ENCODE measurements at regions not wholly inside any gene's neighbourhood (a gene's known extent, or its start where the extent isn't known, plus 50 kb on each side); places are given as distances from the start of the nearest gene placed in this dataset.
"Not testable (repeated sequence)": the region's sequence is repeated elsewhere in the genome, so short reads cannot be mapped to it uniquely, and the experiment has no call there.

DNA sequence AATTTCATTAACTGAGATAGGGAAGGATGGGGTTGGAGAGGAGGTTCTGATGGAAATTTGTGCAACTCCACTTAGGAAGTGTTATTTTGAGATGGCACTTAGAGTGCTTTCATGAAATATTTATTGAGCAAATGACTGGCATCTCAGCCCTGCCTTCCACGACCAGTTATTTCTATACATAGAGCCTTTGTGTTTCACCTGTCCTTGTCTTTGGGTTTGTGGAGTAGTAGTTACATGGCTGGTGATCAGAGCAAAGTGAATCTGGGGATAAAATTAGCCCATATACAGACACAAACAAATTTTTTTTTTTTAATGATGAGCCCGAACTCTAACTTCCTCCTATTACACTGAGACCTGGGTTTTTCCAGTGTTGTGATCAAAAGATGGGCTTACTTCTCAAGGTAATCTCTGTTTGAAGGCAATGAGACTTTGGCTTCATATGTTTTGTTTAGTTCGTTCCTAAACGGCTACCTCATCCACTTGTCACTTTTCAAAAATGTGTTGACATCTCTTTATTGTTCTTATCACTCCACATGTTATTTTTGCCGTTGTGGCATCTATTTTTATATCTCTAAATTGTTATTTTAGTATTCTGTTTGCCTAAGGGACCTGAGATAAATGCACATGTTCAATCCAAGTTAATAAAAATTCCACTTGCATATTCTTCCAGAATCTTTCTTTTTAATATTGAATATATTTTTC is 120.2 kb upstream of the FOLH1 start:
- DNase-seq; H3K36me3 ChIP-seq (ENCODE audit: control insufficient read depth in 2 of 3, insufficient read depth in 3 of 3, low read length in 3 of 3); H3K4me3 ChIP-seq (ENCODE audit: low read length); CTCF ChIA-PET; H3K27me3 Mint-ChIP-seq; H3K27ac ChIP-seq (ENCODE audit: low read depth, low read length); H3K4me1 ChIP-seq (ENCODE audit: control insufficient read depth in 2 of 2, insufficient read depth in 2 of 2, low read length in 2 of 2); H3K9me3 ChIP-seq (ENCODE audit: control insufficient read depth in 2 of 3, low read length in 3 of 3); POLR2A ChIA-PET; H3K27ac Mint-ChIP-seq; H3K4me3 Mint-ChIP-seq; H3K36me3 Mint-ChIP-seq; H3K27me3 ChIP-seq (ENCODE audit: control insufficient read depth in 2 of 2, insufficient read depth in 2 of 2, low read length in 2 of 2); ATAC-seq; intact Hi-C loops (cut with micrococcal nuclease); H3K4me1 Mint-ChIP-seq: not testable (repeated sequence)
- peaks cover 0 to 22% (median 0%) of the 10 kb centered on the region in 11 donors for H3K9me3 Mint-ChIP-seq

DNA sequence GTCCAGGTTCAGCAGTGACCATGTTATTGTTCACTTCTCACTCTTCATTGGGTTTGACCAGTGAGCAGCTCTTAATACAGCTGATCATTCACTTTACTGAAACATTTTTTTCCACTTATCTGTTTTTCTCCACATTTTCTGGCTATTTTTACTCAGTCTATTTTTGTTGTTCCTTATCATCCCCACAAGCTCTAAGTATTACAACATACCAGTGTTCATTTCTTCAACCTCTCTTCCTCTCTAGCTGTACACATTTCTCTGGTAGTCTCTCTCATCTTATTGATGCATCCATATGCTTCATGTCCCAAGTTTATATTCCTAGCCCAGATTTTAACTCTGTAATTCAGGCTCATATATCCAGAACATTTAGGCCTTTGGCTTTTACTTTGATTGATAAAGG is 119.4 kb upstream of the FOLH1 start:
- POLR2A ChIA-PET; H3K4me3 ChIP-seq (ENCODE audit: low read length); H3K27me3 Mint-ChIP-seq; H3K9me3 ChIP-seq (ENCODE audit: control insufficient read depth in 2 of 3, low read length in 3 of 3); H3K4me1 ChIP-seq (ENCODE audit: control insufficient read depth in 2 of 2, insufficient read depth in 2 of 2, low read length in 2 of 2); H3K27me3 ChIP-seq (ENCODE audit: control insufficient read depth in 2 of 2, insufficient read depth in 2 of 2, low read length in 2 of 2); H3K27ac Mint-ChIP-seq; H3K36me3 ChIP-seq (ENCODE audit: control insufficient read depth in 2 of 3, insufficient read depth in 3 of 3, low read length in 3 of 3); H3K36me3 Mint-ChIP-seq; ATAC-seq; H3K4me3 Mint-ChIP-seq; intact Hi-C loops (cut with micrococcal nuclease); H3K4me1 Mint-ChIP-seq; DNase-seq; H3K27ac ChIP-seq (ENCODE audit: low read depth, low read length); CTCF ChIA-PET: not testable (repeated sequence)
- peaks cover 0 to 22% (median 0%) of the 10 kb centered on the region in 11 donors for H3K9me3 Mint-ChIP-seq

DNA sequence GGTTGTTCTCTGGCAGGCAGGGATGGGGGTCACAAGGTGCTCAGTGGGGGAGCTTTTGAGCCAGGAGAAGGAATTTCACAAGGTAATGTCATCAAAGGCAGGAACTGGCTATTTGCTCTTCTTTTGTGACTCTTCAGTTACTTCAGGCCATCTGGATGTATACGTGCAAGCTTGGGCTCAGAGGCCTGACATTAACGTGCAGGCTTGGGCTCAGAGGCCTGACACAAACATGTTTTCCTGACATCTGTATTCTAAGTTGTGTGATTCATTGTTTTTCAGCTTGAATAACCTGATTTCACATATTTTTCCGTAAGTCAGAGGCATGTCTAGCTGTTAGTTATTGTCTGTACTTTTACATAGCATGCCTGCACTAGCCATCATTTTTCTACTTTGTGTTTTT is 118.2 kb upstream of the FOLH1 start:
- POLR2A ChIA-PET; H3K27me3 Mint-ChIP-seq; H3K27me3 ChIP-seq (ENCODE audit: control insufficient read depth in 2 of 2, insufficient read depth in 2 of 2, low read length in 2 of 2); H3K9me3 ChIP-seq (ENCODE audit: control insufficient read depth in 2 of 3, low read length in 3 of 3); DNase-seq; CTCF ChIA-PET; H3K4me1 Mint-ChIP-seq; H3K27ac Mint-ChIP-seq; intact Hi-C loops (cut with micrococcal nuclease); H3K36me3 ChIP-seq (ENCODE audit: control insufficient read depth in 2 of 3, insufficient read depth in 3 of 3, low read length in 3 of 3); H3K4me3 Mint-ChIP-seq; ATAC-seq; H3K4me1 ChIP-seq (ENCODE audit: control insufficient read depth in 2 of 2, insufficient read depth in 2 of 2, low read length in 2 of 2); H3K27ac ChIP-seq (ENCODE audit: low read depth, low read length); H3K36me3 Mint-ChIP-seq; H3K4me3 ChIP-seq (ENCODE audit: low read length): not testable (repeated sequence)
- peaks cover 0 to 22% (median 0%) of the 10 kb centered on the region in 11 donors for H3K9me3 Mint-ChIP-seq

DNA sequence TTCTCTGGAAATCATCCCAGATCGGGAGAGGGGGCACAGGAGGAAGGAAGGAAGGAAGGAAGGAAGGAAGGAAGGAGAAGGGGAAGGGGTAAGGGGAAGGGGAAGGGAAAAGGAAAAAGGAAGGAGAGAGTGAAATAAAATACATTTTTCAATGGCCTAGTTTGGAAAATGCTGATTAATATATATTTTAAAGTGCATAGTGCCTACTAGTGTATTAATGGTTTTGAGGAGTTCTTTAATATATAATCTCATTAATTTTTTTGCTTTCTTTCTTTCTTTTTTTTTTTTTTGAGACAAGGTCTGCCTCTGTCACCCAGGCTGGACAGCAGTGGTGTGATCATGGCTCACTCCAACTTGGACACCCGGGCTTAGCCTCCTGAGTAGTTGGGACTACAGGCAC is 107.8 kb upstream of the FOLH1 start:
- POLR2A ChIA-PET, result no interaction called here
- ATAC-seq (no peak), DNase-seq (no peak)
- no peak overlapping the region for H3K27ac Mint-ChIP-seq
- H3K36me3 ChIP-seq (ENCODE audit: control insufficient read depth in 2 of 3, insufficient read depth in 3 of 3, low read length in 3 of 3), result no peaks in the 10 kb centered on the region
- no peaks in the 10 kb centered on the region for H3K4me1 Mint-ChIP-seq
- H3K4me3 ChIP-seq (ENCODE audit: low read length), result no peak overlapping the region
- intact Hi-C loops (cut with micrococcal nuclease), result no loop called here
- no peaks in the 10 kb centered on the region for H3K36me3 Mint-ChIP-seq
- no peaks in the 10 kb centered on the region for H3K27me3 ChIP-seq (ENCODE audit: control insufficient read depth in 2 of 2, insufficient read depth in 2 of 2, low read length in 2 of 2)
- no peaks in the 10 kb centered on the region for H3K27me3 Mint-ChIP-seq
- no peak overlapping the region for H3K27ac ChIP-seq (ENCODE audit: low read depth, low read length)
- H3K4me1 ChIP-seq (ENCODE audit: control insufficient read depth in 2 of 2, insufficient read depth in 2 of 2, low read length in 2 of 2), result no peaks in the 10 kb centered on the region
- peaks cover 3 to 18% (median 6%) of the 10 kb centered on the region in 11 donors for H3K9me3 Mint-ChIP-seq
- H3K9me3 ChIP-seq (ENCODE audit: control insufficient read depth in 2 of 3, low read length in 3 of 3), result no peaks in the 10 kb centered on the region
- no peak overlapping the region for H3K4me3 Mint-ChIP-seq
- CTCF ChIA-PET, result no interaction called here

DNA sequence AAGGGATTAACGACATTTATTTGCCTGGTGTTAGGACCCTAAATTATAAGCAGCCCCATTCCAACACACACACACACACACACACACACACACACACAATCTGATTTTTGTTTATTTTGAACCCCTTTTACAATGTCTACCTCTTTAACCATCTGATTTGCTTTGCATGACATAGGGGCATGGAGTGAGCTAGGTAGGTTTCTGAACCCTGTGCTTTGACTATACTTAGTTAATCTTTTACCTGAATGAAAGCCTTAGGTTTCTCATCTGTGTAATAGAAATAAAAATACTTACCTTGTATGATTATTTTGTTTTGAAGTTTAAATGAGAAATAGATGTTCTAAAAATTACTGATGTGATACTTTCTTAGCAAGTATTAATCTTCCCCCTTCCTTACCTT is 94.7 kb upstream of the FOLH1 start:
- H3K4me1 ChIP-seq (ENCODE audit: control insufficient read depth in 2 of 2, insufficient read depth in 2 of 2, low read length in 2 of 2), result no peaks in the 10 kb centered on the region
- no peaks in the 10 kb centered on the region for H3K27me3 Mint-ChIP-seq

DNA sequence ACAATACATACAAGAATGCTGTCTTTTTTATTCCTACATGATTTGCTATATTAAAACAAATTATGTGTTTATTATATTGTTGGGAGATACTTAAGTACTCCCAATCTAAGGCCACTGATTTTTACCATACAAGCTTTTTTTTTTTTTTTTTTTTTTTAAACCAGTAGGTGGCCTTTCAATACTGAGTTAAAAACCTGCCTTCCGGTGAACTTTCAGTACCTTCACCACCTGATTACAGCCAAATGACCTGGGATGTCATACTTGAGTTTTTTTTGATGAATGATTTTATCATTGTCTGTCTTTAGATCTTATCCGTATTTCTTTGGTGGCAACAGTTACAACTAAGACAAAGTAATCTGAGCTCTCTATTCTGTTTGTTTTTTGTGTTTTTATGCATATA is 94.0 kb upstream of the FOLH1 start:
- no peak overlapping the region for H3K27ac ChIP-seq (ENCODE audit: low read depth, low read length)
- CTCF ChIA-PET, result no interaction called here
- H3K4me3 ChIP-seq (ENCODE audit: low read length), result no peak overlapping the region
- ATAC-seq (no peak), DNase-seq (no peak)
- Mint-ChIP-seq H3K4me1 (no peaks in the 10 kb centered on the region), H3K4me3 (no peak overlapping the region), H3K27ac (no peak overlapping the region), H3K27me3 (no peaks in the 10 kb centered on the region), H3K9me3 (peaks cover 0 to 6% (median 4%) of the 10 kb centered on the region in 11 donors), H3K36me3 (no peaks in the 10 kb centered on the region)
- no peaks in the 10 kb centered on the region for H3K27me3 ChIP-seq (ENCODE audit: control insufficient read depth in 2 of 2, insufficient read depth in 2 of 2, low read length in 2 of 2)
- H3K4me1 ChIP-seq (ENCODE audit: control insufficient read depth in 2 of 2, insufficient read depth in 2 of 2, low read length in 2 of 2), result no peaks in the 10 kb centered on the region
- H3K9me3 ChIP-seq (ENCODE audit: control insufficient read depth in 2 of 3, low read length in 3 of 3), result no peaks in the 10 kb centered on the region
- H3K36me3 ChIP-seq (ENCODE audit: control insufficient read depth in 2 of 3, insufficient read depth in 3 of 3, low read length in 3 of 3), result no peaks in the 10 kb centered on the region
- POLR2A ChIA-PET, result no interaction called here
- intact Hi-C loops (cut with micrococcal nuclease), result no loop called here

More for the DNA sequence above, 94.7 kb upstream of the FOLH1 start:
- DNase-seq (no peak), ATAC-seq (no peak)
- intact Hi-C loops (cut with micrococcal nuclease), result no loop called here
- H3K36me3 Mint-ChIP-seq, result no peaks in the 10 kb centered on the region
- CTCF ChIA-PET, result no interaction called here
- Histone ChIP-seq H3K27ac (ENCODE audit: low read depth, low read length) (no peak overlapping the region), H3K9me3 (ENCODE audit: control insufficient read depth in 2 of 3, low read length in 3 of 3) (no peaks in the 10 kb centered on the region), H3K27me3 (ENCODE audit: control insufficient read depth in 2 of 2, insufficient read depth in 2 of 2, low read length in 2 of 2) (no peaks in the 10 kb centered on the region), H3K4me3 (ENCODE audit: low read length) (no peak overlapping the region), H3K36me3 (ENCODE audit: control insufficient read depth in 2 of 3, insufficient read depth in 3 of 3, low read length in 3 of 3) (no peaks in the 10 kb centered on the region)
- POLR2A ChIA-PET, result no interaction called here
- no peak overlapping the region for H3K4me3 Mint-ChIP-seq
- H3K9me3 Mint-ChIP-seq, result peaks cover 0 to 4% (median 0%) of the 10 kb centered on the region in 11 donors
- no peak overlapping the region for H3K27ac Mint-ChIP-seq
- H3K4me1 Mint-ChIP-seq, result no peaks in the 10 kb centered on the region

DNA sequence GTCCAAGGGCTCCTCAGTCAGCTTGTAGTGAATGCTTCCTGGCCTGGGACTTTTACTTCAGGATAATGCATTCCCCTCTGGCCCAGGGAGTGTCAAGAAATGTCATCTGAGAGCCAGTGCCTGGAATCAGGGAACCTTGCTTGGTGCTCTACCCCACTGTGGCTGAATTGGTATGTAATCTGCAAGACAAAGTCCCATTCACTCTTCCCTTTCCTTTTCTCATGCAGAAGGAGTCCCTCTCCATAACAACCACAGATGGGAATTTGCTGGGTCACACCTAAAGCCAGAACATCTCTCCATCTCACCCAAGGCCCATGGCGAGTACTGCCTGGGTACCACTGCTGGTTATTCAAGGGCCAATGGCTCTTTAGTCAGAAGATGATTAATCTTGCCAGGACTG is 89.6 kb upstream of the FOLH1 start:
- POLR2A ChIA-PET, result not testable (repeated sequence)

More for the DNA sequence above, 89.6 kb upstream of the FOLH1 start:
- H3K36me3 ChIP-seq (ENCODE audit: control insufficient read depth in 2 of 3, insufficient read depth in 3 of 3, low read length in 3 of 3); H3K4me1 ChIP-seq (ENCODE audit: control insufficient read depth in 2 of 2, insufficient read depth in 2 of 2, low read length in 2 of 2); DNase-seq; H3K4me3 ChIP-seq (ENCODE audit: low read length); H3K9me3 ChIP-seq (ENCODE audit: control insufficient read depth in 2 of 3, low read length in 3 of 3); intact Hi-C loops (cut with micrococcal nuclease); H3K4me1 Mint-ChIP-seq; H3K27me3 Mint-ChIP-seq; H3K36me3 Mint-ChIP-seq; H3K27ac ChIP-seq (ENCODE audit: low read depth, low read length); CTCF ChIA-PET; H3K4me3 Mint-ChIP-seq; H3K27me3 ChIP-seq (ENCODE audit: control insufficient read depth in 2 of 2, insufficient read depth in 2 of 2, low read length in 2 of 2); ATAC-seq; H3K27ac Mint-ChIP-seq: not testable (repeated sequence)
- peaks cover 0 to 14% (median 4%) of the 10 kb centered on the region in 11 donors for H3K9me3 Mint-ChIP-seq
